Mesendoderm (in vitro differentiated cells): ENCODE measurements at regions not wholly inside any gene's neighbourhood (a gene's known extent, or its start where the extent isn't known, plus 50 kb on each side); places are given as distances from the start of the nearest gene placed in this dataset.

Source experiments
- DNase-seq: peaks from one replicate; pipeline ENCODE4 v3.0.0; 2013
- H2AK5ac ChIP-seq: 2 replicates; pipeline ENCODE4 v1.6.1; 2013; ENCODE audit warnings: low read length, inconsistent platforms
- H2BK120ac ChIP-seq: 2 replicates; pipeline ENCODE4 v1.6.1; 2013; ENCODE audit warnings: low read depth, mild to moderate bottlenecking, low read length, moderate library complexity, mixed read lengths
- H2BK15ac ChIP-seq: replicated peaks from 2 replicates; pipeline ENCODE4 v1.6.1; 2013; ENCODE audit warnings: low read depth, mild to moderate bottlenecking, moderate library complexity
- H2BK5ac ChIP-seq: 2 replicates; pipeline ENCODE4 v1.6.1; 2013; ENCODE audit warnings: low read length, inconsistent platforms
- H3K18ac ChIP-seq: 2 replicates; pipeline ENCODE4 v1.6.1; 2013; ENCODE audit warnings: mild to moderate bottlenecking, low read length, mixed read lengths
- H3K23ac ChIP-seq: one replicate; pipeline ENCODE4 v1.6.1; 2013; ENCODE audit warnings: low read length
- H3K27ac ChIP-seq: 2 replicates; pipeline ENCODE4 v1.5.1; 2013; ENCODE audit warnings: low read depth, mild to moderate bottlenecking, inconsistent platforms, low read length, moderate library complexity
- H3K27me3 ChIP-seq: 2 replicates; pipeline ENCODE4 v1.6.1; 2013; ENCODE audit warnings: low read length, control low read depth, mild to moderate bottlenecking, inconsistent platforms; ENCODE audit not compliant: insufficient read depth, poor library complexity
- H3K36me3 ChIP-seq: 2 replicates; pipeline ENCODE4 v1.6.1; 2013; ENCODE audit warnings: low read length, inconsistent platforms; ENCODE audit not compliant: control insufficient read depth, insufficient read depth
- H3K4ac ChIP-seq: one replicate; pipeline ENCODE4 v1.6.1; 2013; ENCODE audit warnings: low read depth, mild to moderate bottlenecking, low read length, moderate library complexity
- H3K4me1 ChIP-seq: 2 replicates; pipeline ENCODE4 v1.6.1; 2013; ENCODE audit warnings: low read depth, low read length, inconsistent platforms; ENCODE audit not compliant: control insufficient read depth
- H3K4me2 ChIP-seq: 2 replicates; pipeline ENCODE4 v1.6.1; 2013; ENCODE audit warnings: low read length
- H3K4me3 ChIP-seq: 2 replicates; pipeline ENCODE4 v1.5.1; 2013; ENCODE audit warnings: mild to moderate bottlenecking, low read length
- H3K56ac ChIP-seq: one replicate; pipeline ENCODE4 v1.6.1; 2013; ENCODE audit warnings: low read length
- H3K79me1 ChIP-seq: 2 replicates; pipeline ENCODE4 v1.6.1; 2013; ENCODE audit warnings: low read length, inconsistent platforms
- H3K79me2 ChIP-seq: 2 replicates; pipeline ENCODE4 v1.6.1; 2013; ENCODE audit warnings: mild to moderate bottlenecking, low read length; ENCODE audit not compliant: control insufficient read depth, insufficient read depth
- H3K9ac ChIP-seq: 2 replicates; pipeline ENCODE4 v1.6.1; 2013; ENCODE audit warnings: low read length, inconsistent platforms
- H4K5ac ChIP-seq: one replicate; pipeline ENCODE4 v1.6.1; 2013; ENCODE audit warnings: low read length
- H4K8ac ChIP-seq: one replicate; pipeline ENCODE4 v1.6.1; 2013; ENCODE audit warnings: low read depth, mild to moderate bottlenecking, control low read depth, low read length, moderate library complexity
- WGBS: extraction: QIAGEN DNeasy Blood & Tissue Kit; methylation state at CpG from one replicate; pipeline ENCODE4 v1.1.7; 2013; ENCODE audit warnings: low lambda C conversion rate, missing lambda C conversion rate; ENCODE audit not compliant: insufficient coverage; ENCODE audit errors: extremely low coverage; 5-methylcytosine and 5-hydroxymethylcytosine counted together

DNA sequence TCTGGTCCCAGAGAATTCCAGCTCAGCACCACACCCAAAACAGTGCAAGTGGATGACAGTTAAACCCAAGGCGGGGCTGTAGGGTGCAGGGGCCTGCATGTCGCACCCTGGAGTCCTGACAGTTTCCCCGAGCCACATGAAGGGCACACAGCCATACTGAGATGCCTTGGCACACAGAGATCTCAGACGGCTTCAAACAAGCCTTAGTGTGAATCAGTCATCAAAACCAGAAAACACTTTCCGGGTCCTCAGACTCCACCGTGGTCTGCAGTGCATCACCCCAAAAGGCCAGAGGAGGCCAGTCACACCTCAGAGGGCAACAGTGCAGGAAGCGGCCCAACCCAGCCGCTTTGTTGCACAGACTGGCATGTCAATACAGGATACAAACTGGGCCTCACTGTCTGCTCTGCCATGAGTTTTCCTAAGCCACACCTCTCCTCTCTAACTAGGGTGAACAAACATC is 64.6 kb upstream of the ENPP6 start:
- no peaks in the 10 kb centered on the region for H3K27me3 ChIP-seq

DNA sequence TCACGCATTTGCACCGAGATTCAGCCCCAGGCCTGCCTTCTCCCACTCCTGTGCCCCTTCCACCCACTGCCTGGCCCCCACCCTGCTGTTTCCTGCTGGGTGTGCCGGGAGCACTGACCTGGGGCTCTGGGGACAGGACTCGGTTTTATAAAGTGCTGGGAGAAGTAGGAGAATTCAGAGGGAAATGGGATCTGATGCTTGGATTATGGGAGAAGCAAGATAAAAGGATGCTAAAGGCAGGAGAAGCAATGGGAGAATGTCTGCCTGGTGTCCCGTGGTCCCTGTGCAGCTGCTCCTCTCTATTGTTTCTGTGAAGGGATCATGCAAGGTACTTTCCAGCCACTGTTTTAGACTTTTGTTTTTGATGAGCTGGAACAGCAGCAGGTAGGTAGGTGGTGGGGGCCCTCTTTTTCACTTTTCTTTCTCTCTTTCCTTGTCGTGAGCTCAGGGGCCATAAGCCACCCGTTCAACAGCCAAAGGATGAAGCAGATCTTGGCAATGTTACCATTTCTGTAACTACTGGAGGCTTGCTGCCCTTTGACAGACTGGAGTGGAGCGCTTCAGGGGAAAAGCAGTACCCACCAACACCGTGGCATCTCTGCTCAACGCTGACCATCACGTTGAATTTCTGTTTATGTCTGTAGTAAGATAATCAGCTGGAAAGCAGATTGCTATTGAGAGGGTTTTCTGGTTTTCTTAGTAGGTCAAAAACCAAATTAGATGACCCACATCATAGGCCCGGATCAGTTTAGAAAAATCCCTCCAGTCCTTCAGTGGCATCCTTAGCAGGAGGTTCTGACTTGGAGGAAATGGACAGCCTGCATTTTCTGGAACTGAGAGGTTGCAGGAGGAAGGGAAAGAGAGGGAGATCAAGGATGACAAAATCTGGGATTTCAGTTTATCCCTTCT is 63.8 kb upstream of the ENPP6 start:
- no peak overlapping the region for H3K9ac ChIP-seq
- DNase-seq = no peak
- no peak overlapping the region for H2BK15ac ChIP-seq
- H4K8ac ChIP-seq = no peak overlapping the region
- H3K27ac ChIP-seq = no peak overlapping the region
- H2BK5ac ChIP-seq = no peak overlapping the region
- H3K23ac ChIP-seq = no peak overlapping the region
- no peaks in the 10 kb centered on the region for H3K79me2 ChIP-seq
- H3K27me3 ChIP-seq = no peaks in the 10 kb centered on the region
- H3K18ac ChIP-seq = no peak overlapping the region
- H3K79me1 ChIP-seq = no peaks in the 10 kb centered on the region
- no peak overlapping the region for H2AK5ac ChIP-seq
- H3K36me3 ChIP-seq = no peaks in the 10 kb centered on the region
- no peak overlapping the region for H3K56ac ChIP-seq
- WGBS = no CpG with 5 or more reads among the region's 12 CpGs
- H3K4me3 ChIP-seq = no peak overlapping the region
- H3K4ac ChIP-seq = no peak overlapping the region
- H3K4me2 ChIP-seq = no peak overlapping the region
- H4K5ac ChIP-seq = no peak overlapping the region
- no peak overlapping the region for H2BK120ac ChIP-seq
- H3K4me1 ChIP-seq = no peaks in the 10 kb centered on the region

More for the DNA sequence above, 64.6 kb upstream of the ENPP6 start:
- no peak overlapping the region for H2AK5ac ChIP-seq
- no peak overlapping the region for H4K8ac ChIP-seq
- no peaks in the 10 kb centered on the region for H3K79me1 ChIP-seq
- H3K4me2 ChIP-seq = no peak overlapping the region
- H3K36me3 ChIP-seq = no peaks in the 10 kb centered on the region
- no peak overlapping the region for H3K18ac ChIP-seq
- H3K4ac ChIP-seq = no peak overlapping the region
- H3K56ac ChIP-seq = no peak overlapping the region
- no peak overlapping the region for H3K27ac ChIP-seq
- no peak overlapping the region for H3K4me3 ChIP-seq
- DNase-seq = peak; percentile 20
- no CpG with 5 or more reads among the region's 8 CpGs for WGBS
- no peak overlapping the region for H2BK15ac ChIP-seq
- H4K5ac ChIP-seq = no peak overlapping the region
- H2BK5ac ChIP-seq = no peak overlapping the region
- no peak overlapping the region for H3K9ac ChIP-seq
- H3K79me2 ChIP-seq = no peaks in the 10 kb centered on the region
- H3K4me1 ChIP-seq = no peaks in the 10 kb centered on the region
- no peak overlapping the region for H3K23ac ChIP-seq
- no peak overlapping the region for H2BK120ac ChIP-seq

DNA sequence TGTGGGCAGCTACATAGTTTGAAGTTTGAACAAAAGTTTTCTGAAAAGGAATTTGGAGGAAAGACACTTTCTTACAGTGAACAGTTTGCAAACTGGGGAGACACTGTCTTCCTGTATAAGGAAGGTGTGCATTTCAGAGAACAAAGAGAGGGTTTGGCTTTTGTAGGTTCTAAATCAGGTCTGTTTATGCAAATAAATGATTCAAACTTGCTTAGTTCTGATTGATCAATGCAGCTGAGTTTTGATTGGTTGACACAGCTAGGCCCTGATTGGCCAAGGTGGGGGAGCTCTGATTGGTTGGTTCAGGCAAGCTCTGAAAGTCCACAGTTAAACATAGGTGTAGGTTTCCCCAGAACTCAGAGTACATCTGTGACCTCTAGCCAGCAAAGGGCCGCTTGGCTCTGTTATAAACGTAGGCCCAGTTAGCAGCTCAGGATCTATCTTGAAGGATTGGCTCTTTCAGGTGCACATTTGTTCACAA is 63.0 kb upstream of the ENPP6 start:
- Histone ChIP-seq H3K36me3 (no peaks in the 10 kb centered on the region), H3K4ac (no peak overlapping the region), H2AK5ac (no peak overlapping the region), H4K5ac (no peak overlapping the region), H3K4me1 (no peaks in the 10 kb centered on the region), H3K9ac (no peak overlapping the region), H3K4me2 (no peak overlapping the region), H3K18ac (no peak overlapping the region), H3K79me1 (no peaks in the 10 kb centered on the region), H3K56ac (no peak overlapping the region), H2BK5ac (no peak overlapping the region), H4K8ac (no peak overlapping the region), H3K27ac (no peak overlapping the region), H3K4me3 (no peak overlapping the region), H2BK15ac (no peak overlapping the region), H2BK120ac (no peak overlapping the region), H3K79me2 (no peaks in the 10 kb centered on the region), H3K27me3 (no peaks in the 10 kb centered on the region), H3K23ac (no peak overlapping the region)
- DNase-seq = no peak
- WGBS = no CpG with 5 or more reads among the region's 2 CpGs

DNA sequence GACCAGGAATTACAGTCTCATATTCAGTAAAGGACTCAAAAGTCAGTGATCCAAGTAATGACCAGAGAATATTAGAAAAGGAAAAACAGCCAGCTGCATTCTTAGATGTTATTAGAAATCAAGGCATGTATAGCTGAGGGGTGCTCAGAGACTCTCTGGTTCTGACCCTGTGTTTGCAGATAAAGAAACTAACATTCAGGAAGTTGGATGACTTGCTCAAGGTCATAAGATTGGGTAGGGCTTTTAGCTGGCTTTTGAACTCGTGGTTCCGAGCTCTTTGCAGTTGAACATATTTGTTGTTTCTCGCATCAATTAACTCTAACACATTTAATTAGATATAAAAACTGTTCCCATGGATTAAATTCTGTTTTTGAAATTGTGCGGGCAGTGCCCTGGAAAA is 62.5 kb upstream of the ENPP6 start:
- no CpG with 5 or more reads among the region's 4 CpGs for WGBS
- no peak overlapping the region for H3K27ac ChIP-seq
- DNase-seq = no peak
- H4K8ac ChIP-seq = no peak overlapping the region
- H3K4me3 ChIP-seq = no peak overlapping the region
- H3K27me3 ChIP-seq = no peaks in the 10 kb centered on the region
- no peaks in the 10 kb centered on the region for H3K79me1 ChIP-seq
- no peak overlapping the region for H2BK120ac ChIP-seq
- H3K18ac ChIP-seq = no peak overlapping the region
- H4K5ac ChIP-seq = no peak overlapping the region
- no peak overlapping the region for H2AK5ac ChIP-seq
- no peak overlapping the region for H3K23ac ChIP-seq
- no peak overlapping the region for H2BK15ac ChIP-seq
- no peak overlapping the region for H2BK5ac ChIP-seq
- no peaks in the 10 kb centered on the region for H3K4me1 ChIP-seq
- no peak overlapping the region for H3K56ac ChIP-seq
- H3K4ac ChIP-seq = no peak overlapping the region
- no peak overlapping the region for H3K4me2 ChIP-seq
- no peak overlapping the region for H3K9ac ChIP-seq
- H3K79me2 ChIP-seq = no peaks in the 10 kb centered on the region
- H3K36me3 ChIP-seq = no peaks in the 10 kb centered on the region

DNA sequence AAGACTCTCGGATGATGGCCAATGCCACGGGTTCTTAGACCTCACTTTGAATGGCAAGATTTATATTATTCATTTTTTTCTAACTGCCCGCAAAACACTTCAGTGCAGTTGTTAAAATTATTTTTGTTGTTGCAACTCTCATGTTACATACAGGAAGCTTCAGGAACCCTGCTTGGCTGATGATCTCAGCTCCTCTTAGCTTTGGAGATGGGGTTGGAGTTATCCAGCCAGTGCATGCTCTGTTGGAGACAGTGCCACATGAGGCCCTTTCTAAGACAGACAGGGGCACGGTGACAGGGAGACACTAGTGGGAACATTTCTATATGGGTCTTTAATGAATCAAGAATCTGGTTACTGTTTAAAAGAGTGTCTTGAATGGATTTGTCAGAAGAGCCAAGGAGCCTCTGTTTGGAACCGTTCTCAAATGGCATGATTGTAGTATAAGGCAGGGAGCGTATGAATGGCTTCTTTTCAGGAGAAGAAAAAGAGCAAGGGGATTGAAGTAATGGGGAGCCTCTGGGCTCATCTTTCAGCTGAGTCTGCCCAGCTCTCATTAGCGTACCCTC is 61.9 kb upstream of the ENPP6 start:
- Histone ChIP-seq H3K18ac (no peak overlapping the region), H3K79me1 (no peaks in the 10 kb centered on the region), H4K8ac (no peak overlapping the region), H3K4me3 (no peak overlapping the region), H3K56ac (no peak overlapping the region), H2BK5ac (no peak overlapping the region), H3K4me1 (no peaks in the 10 kb centered on the region), H3K23ac (no peak overlapping the region), H3K36me3 (no peaks in the 10 kb centered on the region), H3K4me2 (no peak overlapping the region), H2AK5ac (no peak overlapping the region), H3K27ac (no peak overlapping the region), H2BK120ac (no peak overlapping the region), H3K4ac (no peak overlapping the region), H3K27me3 (no peaks in the 10 kb centered on the region), H3K79me2 (no peaks in the 10 kb centered on the region), H3K9ac (no peak overlapping the region), H2BK15ac (no peak overlapping the region), H4K5ac (no peak overlapping the region)
- no peak for DNase-seq
- WGBS = no CpG with 5 or more reads among the region's 7 CpGs
